DMS53 (cell line): ENCODE measurements at regions not wholly inside any gene's neighbourhood (a gene's known extent, or its start where the extent isn't known, plus 50 kb on each side); places are given as distances from the start of the nearest gene placed in this dataset.
A peak's percentile ranks its signal among the peaks of the same experiment; 100 is the strongest.
"Not testable (repeated sequence)": the region's sequence is repeated elsewhere in the genome, so short reads cannot be mapped to it uniquely, and the experiment has no call there.

Experiments
- DNase-seq: peaks from one replicate; lab custom pipeline; 2025; lab: John Stamatoyannopoulos, UW

DNA sequence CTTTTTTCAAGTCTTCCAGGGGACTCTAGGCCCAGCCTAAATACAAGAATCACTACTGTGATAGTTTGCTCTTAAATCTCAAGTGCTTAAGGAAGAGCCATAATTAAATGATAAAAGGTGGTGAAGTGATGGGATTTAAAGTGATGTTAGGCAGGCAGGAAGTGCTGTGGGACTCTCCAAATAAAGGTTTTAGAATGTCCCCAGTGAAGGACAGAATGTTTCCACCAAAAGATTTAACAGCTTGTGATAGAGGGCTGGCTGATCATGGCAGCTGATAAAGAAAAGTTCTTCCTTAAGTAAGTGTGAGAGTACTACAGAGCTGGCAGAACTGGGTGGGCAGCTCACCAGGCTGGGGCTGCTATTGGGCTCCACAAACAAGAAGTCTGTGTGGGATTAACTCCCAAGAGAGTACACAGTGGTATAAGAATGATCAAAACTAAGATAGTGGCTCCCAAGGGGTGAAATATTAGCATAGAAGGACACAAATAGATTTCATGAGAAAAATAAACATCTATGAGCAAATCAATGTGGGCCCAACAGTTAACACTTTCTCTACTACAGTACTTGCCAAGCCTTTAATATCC is 637.2 kb upstream of the CPEB2 start:
- no peak for DNase-seq

DNA sequence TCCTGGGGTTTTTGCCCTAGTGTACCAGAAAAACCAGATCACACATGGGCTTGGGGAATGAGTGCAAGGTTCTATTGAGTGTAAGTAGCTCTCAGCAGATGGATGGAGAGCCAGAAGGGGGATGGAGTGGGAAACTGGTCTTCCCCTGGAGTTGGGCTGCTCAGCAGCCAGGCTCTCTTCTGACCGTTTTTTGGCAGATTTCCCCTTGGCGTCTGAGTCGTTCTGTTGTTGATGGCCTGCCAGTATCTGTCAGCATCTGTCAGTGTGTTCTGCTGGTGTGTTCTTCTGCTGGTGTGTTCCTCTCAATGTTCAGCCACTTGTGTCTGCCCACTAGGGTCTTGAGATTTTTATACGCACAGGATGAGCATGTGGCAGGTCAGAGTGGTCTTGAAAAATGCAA is 633.9 kb upstream of the CPEB2 start:
- DNase-seq: no peak

DNA sequence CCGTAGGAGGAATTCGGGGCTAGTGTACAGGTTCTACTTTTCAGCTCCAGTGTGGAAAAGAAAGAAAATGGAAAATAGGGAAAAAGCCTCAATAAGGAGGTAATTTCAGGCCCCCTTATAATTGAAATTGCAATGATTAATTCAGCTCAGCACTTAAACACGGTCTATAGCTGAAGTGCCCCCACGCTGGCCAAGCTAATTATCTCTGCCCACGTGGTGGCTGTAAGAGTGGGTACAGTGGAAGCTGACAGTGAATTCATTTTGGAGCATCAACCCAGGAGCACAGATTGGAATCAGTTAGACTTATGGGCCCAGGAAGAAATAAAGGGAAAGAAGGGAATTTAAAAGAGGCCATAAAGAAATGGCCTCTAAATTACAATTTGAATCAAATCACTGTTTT is 631.1 kb upstream of the CPEB2 start:
- DNase-seq: no peak

DNA sequence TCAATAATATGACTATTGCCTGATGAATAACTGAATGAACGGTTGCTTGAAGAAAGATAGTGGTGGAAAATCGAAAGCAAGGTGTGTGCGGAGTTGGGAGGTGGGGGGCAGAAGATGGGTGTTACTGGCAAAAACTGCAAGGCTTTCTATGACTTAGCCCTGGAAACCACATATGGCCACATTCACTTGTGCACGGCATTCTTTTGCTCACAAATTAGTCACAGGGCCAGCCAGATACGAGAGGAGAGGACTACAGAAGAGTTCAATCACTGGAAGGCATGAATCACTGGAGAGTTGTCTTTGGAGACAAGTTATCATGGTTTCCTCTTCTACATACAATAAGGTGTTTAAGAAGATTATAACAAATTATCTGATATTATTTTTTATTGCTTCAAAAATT is 626.5 kb upstream of the CPEB2 start:
- DNase-seq: no peak

DNA sequence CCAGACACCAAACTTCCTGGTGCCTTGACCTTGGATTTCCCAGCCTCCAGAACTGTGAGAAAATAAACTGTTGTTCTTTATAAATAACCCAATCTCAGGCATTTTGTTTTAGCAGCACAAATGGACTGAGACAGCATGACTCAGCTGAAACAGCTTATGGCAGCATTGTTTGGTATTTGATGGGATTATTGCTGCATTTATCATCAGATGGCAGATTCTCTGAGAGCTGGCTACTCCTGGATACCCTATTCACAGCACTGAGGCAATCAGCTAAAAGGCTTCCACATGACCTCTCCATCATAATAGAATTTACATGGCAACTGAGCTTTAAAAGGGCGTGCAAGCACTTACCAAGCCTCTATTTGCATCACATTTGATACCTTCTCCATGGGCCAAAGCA is 623.1 kb upstream of the CPEB2 start:
- peak; percentile 25 for DNase-seq

DNA sequence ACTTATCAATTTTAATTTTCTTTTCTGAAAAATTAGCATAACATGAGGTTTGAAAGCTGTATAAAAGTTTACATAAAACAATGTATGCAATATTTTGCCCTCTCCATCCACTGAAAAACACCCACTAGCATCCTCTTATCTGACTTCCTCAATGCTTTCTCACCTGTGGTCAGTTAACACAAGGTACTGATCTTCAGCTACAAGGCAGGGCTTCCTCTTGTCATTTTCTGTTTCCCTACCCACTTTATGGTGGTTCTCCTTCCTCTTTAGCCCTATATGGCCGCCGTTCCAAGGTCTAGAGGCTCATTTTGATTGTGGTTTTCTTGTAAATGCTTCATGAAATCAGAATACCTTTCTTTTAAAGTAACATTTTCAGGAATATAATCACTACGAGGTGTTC is 618.6 kb upstream of the CPEB2 start:
- DNase-seq: no peak

DNA sequence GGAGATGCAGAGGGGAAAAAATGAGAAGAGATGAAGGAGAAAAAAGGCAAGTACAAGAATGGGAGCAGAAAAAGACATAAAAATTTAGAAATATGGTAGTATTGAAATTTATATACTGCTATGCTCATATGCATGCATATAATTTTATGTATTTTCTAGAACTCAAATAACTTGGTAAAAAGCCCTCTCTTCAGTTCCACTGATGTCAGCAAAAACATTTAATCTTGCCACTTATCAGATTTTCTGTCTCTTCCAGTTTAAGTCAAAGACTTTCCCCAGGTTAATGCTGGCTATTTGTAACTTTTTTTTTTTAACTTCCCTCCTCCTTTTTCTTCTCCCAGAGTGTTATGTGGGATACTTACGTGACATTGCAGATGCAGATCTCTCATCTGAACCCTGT is 617.5 kb upstream of the CPEB2 start:
- no peak for DNase-seq

DNA sequence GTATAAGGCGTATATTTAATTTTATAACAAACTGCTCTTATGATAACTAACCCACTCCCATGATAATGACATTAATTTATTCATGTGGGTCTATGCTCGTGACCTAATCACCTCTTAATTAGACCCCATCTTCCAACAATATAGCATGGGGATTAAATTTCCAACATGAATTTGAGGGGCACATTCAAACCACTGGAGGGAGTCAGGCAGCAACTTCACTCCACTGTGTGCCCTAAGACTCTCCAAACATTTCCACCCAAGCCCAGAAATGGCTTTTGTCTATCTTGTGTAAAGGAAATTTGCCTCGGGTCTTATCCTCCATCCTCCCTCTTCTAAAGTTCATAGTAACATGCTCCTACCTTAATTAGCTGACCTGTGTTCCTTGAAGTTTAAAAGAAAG is 616.1 kb upstream of the CPEB2 start:
- DNase-seq: no peak

DNA sequence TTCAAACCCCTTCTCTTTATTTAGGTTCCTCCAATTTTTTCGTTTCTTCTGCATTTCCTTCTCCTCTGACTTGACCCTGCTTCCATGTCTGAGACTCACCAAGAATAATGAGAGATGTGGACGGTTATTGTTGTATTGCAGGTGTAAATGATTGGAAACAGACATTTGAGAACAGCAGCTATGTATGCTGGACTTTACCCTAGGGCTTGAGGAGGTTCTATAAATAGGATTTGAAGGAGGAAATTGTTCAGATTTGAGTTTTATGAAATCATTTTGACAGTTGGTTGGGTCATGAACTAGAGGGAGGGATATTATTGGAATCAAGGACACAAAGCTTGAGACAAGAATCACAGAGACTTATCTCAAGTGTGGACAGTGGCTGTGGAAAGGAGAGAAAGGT is 614.6 kb upstream of the CPEB2 start:
- DNase-seq: peak; percentile 30

DNA sequence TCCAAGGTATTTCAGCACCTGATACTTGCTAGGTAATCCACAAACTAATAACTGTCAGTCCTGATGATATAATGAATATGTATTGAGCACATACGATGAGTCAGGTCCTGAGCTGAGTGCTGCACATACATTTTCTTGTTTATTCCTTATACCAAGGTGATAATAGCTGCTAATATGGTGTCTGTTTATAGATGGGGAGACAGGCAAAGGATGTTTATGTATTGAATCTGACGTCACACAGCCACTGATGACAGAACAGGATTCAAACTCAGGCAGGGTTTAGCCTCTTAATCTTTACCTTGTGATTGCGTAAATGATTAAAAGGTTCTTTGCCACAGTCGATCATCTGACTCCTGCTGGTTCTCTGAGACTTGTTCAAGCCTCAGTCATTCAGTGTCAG is 609.9 kb upstream of the CPEB2 start:
- DNase-seq: peak; percentile 10

DNA sequence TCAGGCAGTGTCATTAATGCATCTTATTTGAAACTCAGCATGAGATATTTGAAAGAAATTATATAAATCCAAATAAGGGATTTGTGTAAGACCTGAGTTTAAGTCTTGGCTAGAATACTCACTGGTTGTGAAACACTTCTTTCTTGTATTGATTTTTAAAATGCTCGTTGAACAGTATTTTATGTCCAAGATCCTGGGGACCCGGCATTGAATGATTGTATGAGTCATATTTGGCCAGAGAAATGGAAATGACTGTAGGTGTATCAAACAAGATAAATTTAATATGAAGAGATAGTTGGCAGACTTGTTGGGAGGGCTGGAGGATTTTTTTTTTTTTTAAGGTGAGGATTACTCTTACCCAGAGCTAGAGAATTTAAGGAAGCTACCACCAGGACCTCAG is 606.1 kb upstream of the CPEB2 start:
- DNase-seq: no peak

DNA sequence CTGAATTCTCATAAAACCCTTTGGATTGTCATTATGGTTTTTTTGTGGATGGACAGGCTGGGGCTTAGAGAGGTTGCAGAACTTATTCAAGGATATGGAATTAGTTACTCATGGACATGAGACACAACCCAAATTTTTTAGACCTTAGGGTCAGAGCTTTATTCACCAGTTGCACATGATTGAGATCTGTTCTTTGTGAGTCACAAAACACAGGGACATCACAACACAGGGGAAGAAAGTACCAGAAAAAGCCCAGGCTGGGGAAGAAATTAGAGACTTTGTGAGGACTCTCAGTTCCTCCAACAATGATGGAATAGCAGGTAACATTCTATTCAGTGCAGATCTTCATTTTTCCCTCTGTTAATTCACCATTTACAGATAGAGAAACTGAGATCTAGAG is 602.4 kb upstream of the CPEB2 start:
- DNase-seq: no peak

DNA sequence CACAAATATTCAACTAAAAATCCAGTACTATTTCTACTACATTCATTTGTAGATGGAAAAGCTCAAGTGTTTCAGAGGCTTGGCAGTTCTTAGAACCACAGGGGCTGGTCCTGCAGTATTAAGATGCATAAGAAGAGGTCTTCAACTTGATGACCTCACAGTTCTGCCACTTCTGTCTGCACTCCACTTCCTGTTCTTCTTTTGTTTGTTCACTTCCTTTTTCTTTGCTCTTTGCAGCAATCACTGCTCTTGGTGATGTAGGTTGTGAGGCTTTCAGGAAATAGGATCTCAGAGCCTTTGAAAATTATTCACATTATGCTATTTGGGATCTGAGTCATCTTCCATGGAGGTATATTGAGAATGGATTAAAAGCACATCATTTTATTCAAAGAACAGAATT is 602.0 kb upstream of the CPEB2 start:
- peak; percentile 59 for DNase-seq

DNA sequence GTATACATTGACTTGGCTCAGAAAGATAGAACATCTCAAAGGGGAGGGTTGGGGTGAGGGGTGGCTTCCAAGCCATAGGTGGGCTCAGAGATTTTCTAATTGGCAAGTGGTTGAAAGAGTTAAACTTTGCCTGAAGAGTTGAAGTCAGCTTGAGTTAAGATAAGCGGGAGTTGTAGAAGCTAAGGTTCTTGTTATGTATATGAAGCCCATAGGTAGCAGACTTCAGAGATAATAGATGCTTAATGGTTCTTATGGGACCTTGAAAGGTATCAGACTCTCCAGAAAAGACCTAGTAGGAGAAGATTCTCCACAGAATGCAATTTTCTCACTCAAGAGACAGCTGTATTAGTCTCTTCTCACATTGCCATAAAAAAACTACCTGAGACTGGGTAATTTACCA is 599.1 kb upstream of the CPEB2 start:
- DNase-seq: no peak

DNA sequence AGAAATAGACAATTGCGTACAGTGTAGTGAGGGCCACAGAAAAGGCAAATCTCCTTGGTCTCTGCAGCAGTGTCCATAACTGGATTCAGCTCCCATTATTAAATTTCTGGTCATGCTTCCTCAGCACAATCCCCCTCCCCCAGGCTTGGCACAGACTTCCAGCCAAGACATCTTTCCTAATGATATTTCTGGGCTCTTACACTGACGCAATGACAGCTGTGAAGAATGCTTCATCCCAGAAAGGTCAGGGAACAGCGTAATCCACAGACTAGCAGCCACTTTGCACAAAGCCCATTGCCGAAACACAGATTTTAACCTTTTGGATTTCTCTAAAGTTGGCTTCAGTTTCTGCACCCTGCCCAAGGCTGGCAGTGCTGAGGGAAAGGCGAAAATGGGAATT is 597.6 kb upstream of the CPEB2 start:
- no peak for DNase-seq

DNA sequence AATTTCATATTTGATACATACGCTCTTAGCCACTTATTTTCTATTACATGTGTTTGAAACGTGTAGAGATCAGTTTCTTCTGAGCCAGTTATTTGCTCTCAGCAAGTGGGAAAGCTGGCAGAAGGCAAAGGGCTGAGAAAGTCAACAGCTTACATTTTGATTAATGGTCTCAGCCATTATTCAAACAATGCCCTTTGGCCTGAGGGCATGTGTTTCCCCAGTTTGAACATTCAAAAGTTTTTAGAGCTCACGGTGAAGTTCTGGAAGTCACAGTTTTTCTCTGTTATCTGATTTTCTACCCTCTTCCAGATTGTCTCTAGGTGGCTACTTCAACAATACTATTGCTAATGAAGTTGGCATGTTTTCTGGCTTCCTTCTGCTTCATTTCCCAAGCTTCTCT is 591.8 kb upstream of the CPEB2 start:
- peak; percentile 10 for DNase-seq

DNA sequence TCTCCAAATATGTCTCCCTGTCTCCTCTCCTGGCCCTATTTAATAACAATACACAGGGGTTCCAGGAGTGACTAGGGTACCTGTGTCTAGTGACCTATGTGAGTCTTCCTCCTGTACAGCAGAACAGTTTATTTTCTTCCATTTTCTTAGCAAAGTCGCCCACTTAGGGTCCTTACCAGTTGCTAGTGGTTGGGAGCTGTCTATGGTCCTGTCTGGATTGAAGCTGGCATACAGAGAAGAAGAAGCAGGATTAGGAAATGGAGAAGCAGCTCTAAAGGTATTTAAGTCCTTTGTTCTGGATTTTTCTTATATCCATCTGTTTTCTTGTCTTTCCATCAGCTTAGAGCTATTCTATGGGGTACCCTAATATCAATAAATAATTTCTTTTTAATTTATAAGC is 587.1 kb upstream of the CPEB2 start:
- no peak for DNase-seq

DNA sequence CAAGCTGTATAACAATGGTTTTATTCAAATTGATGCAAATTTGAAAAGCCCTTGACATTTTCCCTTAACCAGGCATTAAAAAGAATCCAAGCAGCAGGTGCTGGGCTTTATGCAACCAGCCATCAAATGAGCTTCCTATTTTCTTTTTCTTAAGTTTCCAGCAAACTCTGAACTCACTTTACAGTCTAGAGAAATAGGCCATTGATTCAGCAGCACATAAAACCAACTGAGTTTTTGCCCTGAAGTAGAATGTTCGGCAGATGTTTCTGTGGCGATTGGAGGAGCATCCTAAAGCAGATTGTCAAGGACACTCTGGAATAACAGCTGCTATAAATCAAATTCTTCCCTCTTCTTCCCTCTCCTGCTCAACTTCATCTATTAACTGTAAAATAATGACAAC is 582.8 kb upstream of the CPEB2 start:
- no peak for DNase-seq

DNA sequence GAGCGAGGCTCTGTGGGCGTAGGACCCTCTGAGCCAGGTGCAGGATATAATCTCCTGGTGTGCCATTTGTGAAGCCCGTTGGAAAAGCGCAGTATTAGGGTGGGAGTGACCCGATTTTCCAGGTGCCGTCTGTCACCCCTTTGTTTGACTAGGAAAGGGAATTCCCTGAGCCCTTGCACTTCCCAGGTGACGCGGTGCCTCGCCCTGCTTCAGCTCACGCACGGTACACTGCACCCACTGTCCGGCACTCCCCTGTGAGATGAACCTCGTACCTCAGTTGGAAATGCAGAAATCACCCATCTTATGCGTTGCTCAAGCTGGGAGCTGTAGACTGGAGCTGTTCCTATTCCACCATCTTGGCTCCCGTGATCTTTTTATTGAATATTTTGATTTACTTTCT is 576.0 kb upstream of the CPEB2 start:
- DNase-seq: not testable (repeated sequence)

DNA sequence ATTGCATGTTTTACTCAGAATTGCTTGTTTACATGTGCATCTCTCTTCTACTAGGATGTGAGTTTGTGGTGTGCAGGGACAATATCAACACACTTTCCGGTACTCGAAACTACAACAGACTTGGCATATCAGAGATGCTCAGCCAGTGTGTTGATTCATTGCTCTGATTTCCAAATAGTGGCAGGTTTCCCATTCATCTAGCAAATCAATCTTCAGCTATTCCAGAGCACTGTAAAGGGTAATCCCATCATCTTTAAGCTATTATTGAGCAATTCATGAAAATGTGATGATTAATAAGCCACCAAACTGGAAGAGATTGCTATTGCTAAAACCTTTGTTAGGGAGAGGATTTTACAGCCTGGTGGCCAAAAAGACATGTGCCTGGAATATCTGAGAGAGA is 574.2 kb upstream of the CPEB2 start:
- DNase-seq: no peak

DNA sequence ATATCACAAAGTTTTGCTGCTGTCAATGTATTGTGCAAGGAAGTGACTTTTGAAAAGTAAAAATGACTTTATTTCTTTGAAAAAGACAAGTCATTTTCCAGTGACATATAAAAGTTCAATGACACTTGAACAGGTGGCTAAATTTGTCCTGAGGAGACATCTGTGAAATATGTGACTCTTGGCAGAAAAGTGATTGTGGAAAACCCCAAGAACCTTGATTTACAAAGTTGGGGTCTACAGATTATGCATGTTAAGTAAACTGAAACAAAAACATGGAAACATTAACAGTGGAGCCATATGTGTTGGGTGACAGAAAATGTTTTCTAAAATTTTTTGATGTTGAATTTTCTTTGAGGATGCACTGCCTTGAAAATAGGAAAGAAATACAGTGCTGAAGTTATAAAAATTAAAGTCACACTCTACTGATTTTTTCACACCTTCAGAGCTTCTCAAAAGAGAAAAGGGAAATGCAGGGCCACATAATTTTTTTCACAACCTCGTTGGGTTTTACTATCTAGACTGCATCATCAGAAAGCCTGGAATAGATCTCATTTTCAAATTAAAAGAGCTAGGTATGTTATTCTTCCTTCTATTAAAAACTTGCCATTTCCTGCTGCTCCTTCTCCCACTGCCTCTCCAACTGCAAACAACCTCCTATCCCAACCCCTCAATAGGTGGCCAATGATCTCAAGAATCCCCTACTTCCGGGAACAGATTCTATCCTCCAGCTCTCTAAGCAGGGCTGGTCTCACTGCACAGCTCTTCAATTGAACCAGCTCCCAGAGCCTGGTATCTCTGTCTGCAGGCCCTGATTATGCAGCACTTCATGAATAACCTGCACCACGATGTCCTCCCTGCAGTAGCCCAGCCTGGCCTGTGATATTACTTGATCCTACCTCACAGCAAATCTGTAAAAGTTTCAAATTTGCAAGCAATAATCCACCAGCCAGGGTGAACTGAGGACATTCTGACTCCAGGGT is 570.8 kb upstream of the CPEB2 start:
- no peak for DNase-seq

DNA sequence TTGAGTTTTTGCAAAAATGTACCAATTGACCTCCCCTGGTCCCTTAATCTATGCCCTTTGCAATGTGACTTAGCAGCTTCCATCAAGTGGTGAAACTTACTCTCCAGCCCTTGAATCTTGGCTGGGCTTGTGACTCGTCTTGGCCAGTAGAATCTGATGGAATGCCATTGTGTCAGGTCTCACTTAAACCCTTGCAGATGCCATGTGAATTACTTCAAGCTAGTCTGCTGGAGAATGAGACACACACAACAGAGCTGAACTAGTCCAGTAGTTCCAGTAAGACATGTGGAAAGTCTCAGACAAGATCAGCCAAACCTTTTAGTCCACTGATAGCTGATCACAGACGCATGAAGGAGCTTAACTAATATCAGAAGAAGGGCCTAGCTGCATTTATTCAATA is 567.8 kb upstream of the CPEB2 start:
- DNase-seq: no peak

DNA sequence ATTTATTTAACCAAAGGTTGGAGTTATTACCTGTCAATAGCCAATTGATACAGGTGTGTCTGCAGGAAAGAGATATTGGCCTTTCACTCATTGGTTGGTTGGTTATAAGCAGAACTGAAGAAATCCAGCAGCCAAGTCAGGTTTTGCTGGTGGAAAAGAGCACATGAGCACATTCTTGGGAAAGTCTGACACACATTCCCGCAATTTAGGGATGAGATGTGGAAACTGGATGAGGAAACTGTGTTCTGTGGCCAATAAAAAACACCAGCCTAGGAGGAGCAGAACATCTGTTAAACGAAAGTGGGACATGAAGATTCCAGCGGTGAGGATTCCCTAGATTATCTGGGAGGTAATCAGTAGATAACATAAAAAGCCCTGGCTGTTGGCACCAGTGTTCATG is 567.4 kb upstream of the CPEB2 start:
- no peak for DNase-seq

DNA sequence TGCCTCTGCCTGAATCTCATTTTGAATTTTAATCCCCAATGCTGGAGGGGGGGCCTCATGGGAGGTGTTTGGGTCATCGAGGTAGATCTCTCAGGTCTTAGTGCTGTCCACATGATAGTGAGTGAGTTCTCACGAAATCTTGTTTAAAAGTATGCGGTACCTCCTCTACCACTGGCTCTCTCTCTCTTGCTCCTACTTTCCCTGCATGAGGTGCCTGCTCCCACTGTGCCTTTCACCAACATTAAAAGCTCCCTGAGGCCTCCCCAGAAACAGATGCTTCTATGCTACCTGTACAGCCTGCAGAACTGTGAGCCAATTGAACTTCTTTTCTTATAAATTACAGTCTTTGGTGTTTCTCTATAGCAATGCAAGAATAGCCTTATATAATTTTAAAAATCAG is 560.7 kb upstream of the CPEB2 start:
- no peak for DNase-seq
